ENCODE measurements at regions not wholly inside any gene's neighbourhood (a gene's known extent, or its start where the extent isn't known, plus 50 kb on each side); places are given as distances from the start of the nearest gene placed in this dataset.
"Not testable (repeated sequence)": the region's sequence is repeated elsewhere in the genome, so short reads cannot be mapped to it uniquely, and the experiment has no call there.

DNA sequence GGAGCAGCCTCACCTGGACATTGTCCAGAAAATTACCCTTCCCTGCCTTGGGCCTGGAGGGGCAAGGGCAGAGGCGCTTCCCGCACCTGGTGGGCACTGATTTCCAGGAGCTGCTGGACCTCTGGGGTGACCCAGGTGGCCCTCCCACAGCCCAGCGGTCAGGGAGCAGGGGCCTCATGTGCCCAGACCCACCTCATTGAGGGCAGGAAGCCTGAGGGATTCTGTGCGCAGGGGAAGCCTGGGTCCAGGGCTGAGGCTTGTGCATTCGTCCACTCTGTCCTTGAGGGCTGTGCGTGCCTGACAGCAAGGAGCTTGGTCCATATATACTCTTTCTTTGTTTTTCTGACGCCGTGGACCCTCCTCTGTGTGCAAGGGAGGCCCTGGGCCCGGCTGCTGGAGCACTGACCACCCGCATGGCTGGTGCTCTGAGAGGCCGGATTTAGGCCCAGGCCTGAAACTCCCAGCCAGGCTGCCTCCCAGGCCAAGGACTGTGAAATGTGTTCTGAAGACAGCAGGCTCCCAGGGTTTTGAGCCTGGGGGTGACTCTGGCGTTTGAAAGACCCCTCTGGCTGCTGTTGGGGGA lies 69.0 kb upstream of the LRPAP1 start:
- not testable (repeated sequence) for H3K36me3 ChIP-seq (ENCODE audit: control insufficient read depth, insufficient read depth, low read length); H3K27me3 ChIP-seq (ENCODE audit: control insufficient read depth, insufficient read depth, low read length); H3K4me1 ChIP-seq (ENCODE audit: control insufficient read depth, insufficient read depth, low read length); H3K27ac ChIP-seq (ENCODE audit: low read length); H3K9me3 ChIP-seq (replicated peaks; ENCODE audit: control insufficient read depth, low read depth, low read length); DNase-seq; H3K4me3 ChIP-seq (ENCODE audit: low read length)
- WGBS (ENCODE audit: insufficient coverage) = 70% methylated on average over 11 of the region's 12 CpGs

GRCh38 chr4:3599951-3600350 lies 67.7 kb upstream of the LRPAP1 start:
- Histone ChIP-seq H3K4me3 (ENCODE audit: low read length) (no peak overlapping the region), H3K27ac (ENCODE audit: low read length) (no peak overlapping the region), H3K4me1 (ENCODE audit: control insufficient read depth, insufficient read depth, low read length) (no peaks in the 10 kb centered on the region), H3K27me3 (ENCODE audit: control insufficient read depth, insufficient read depth, low read length) (peaks cover 2% of the 10 kb centered on the region), H3K9me3 (replicated peaks; ENCODE audit: control insufficient read depth, low read depth, low read length) (peaks cover 8% of the 10 kb centered on the region), H3K36me3 (ENCODE audit: control insufficient read depth, insufficient read depth, low read length) (no peaks in the 10 kb centered on the region)
- no peak for DNase-seq
- WGBS (ENCODE audit: insufficient coverage) = 88% methylated on average over 1 of the region's 9 CpGs

DNA sequence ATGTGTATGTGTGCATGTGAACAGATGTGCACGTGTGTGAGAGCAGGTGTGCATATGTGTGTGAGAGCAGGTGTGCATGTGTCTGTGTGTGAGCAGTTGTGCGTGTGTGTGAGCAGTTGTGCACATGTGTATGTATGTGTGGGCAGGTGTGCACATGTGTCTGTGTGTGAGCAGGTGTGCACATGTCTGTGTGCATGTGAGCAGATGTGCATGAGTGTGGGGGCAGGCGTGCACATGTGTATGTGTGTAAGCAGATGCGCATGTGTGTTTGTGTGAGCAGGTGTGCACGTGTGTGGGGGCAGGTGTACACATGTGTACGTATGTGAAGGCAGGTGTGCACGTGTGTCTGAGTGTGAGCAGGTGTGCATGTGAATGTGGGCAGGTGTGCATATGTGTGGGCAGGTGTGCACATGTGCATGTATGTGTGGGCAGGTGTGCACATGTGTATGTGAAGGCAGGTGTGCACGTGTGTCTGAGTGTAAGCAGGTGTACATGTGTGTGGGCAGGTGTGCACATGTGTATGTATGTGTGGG lies 66.5 kb upstream of the LRPAP1 start:
- Histone ChIP-seq H3K4me1 (ENCODE audit: control insufficient read depth, insufficient read depth, low read length) (no peaks in the 10 kb centered on the region), H3K27me3 (ENCODE audit: control insufficient read depth, insufficient read depth, low read length) (peaks cover 2% of the 10 kb centered on the region), H3K27ac (ENCODE audit: low read length) (no peak overlapping the region), H3K9me3 (replicated peaks; ENCODE audit: control insufficient read depth, low read depth, low read length) (peaks cover 8% of the 10 kb centered on the region), H3K36me3 (ENCODE audit: control insufficient read depth, insufficient read depth, low read length) (no peaks in the 10 kb centered on the region), H3K4me3 (ENCODE audit: low read length) (no peak overlapping the region)
- no peak for DNase-seq
- 83% methylated on average over 8 of the region's 8 CpGs for WGBS (ENCODE audit: insufficient coverage)

DNA sequence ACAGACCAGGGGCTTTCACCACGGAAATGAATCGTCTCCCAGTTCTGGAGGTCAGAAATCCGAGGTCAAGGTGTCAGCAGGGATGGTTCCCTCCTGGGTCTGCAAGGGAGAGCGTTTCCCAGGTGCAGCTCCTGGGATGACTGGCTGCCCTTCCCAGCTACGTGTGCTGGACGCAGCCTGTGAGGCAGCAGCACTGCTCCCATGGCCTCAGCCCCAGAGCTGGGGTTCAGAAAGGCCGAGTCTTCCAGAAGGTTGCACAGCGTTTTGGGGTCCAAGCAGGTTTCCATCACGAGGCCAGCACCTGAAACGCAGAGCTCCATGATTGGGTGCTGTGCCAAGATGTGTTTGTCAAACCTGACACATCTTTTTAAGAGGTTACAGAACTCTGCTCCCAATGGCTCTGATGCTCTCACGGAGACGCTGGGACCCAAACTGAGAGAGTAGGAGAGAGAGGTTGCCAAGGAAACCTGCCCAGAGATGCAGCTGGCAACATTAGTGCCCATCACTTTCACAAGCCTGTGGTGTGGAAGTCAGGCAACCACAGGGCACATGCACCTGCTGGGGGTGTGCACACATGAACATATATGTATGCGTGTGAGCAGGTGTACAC lies 65.8 kb upstream of the LRPAP1 start:
- not testable (repeated sequence) for H3K4me1 ChIP-seq (ENCODE audit: control insufficient read depth, insufficient read depth, low read length); DNase-seq; H3K27me3 ChIP-seq (ENCODE audit: control insufficient read depth, insufficient read depth, low read length); H3K9me3 ChIP-seq (replicated peaks; ENCODE audit: control insufficient read depth, low read depth, low read length); H3K36me3 ChIP-seq (ENCODE audit: control insufficient read depth, insufficient read depth, low read length); H3K4me3 ChIP-seq (ENCODE audit: low read length); H3K27ac ChIP-seq (ENCODE audit: low read length)
- WGBS (ENCODE audit: insufficient coverage) = 89% methylated on average over 3 of the region's 13 CpGs

- not testable (repeated sequence) for H3K4me3 ChIP-seq (ENCODE audit: low read length)
- WGBS (ENCODE audit: insufficient coverage) = 77% methylated on average over 16 of the region's 23 CpGs
Observed at GRCh38 chr4:3596957-3597733, 64.9 kb upstream of the LRPAP1 start.

DNA sequence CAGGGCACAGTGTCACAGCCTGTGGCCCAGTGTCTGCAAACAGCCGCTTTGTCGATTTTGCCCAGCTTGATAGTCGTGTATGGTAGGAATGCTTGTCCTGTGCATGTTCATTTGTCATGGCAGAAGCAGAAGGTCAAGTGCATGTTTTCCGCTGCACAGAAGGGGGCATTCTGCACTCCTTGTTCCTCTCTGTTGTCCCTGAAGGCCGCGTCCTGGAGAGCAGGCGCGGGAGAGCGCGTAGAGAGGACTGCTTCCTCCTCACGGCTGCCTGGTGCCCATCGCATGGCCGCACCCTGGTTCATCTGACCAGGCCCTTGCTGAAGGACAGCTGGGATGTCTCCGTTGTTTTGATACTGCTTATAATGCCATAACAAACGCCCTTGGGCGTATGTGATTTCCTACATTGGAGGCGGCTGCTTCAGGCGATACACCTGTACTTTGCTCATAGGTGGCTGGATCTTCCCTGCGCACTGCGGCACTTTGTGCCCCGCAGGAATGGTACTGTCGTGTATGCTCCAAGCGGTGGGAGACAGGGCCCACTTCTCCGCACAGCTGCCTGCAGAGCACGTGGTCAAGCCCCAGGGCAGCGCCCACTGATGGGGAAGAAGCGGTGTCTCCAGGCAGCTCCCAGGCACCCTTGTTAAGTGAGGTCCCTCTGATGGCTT lies 63.5 kb upstream of the LRPAP1 start:
- not testable (repeated sequence) for H3K9me3 ChIP-seq (replicated peaks; ENCODE audit: control insufficient read depth, low read depth, low read length); H3K4me3 ChIP-seq (ENCODE audit: low read length); DNase-seq; H3K27me3 ChIP-seq (ENCODE audit: control insufficient read depth, insufficient read depth, low read length); H3K4me1 ChIP-seq (ENCODE audit: control insufficient read depth, insufficient read depth, low read length); H3K27ac ChIP-seq (ENCODE audit: low read length); H3K36me3 ChIP-seq (ENCODE audit: control insufficient read depth, insufficient read depth, low read length)
- 85% methylated on average over 18 of the region's 27 CpGs for WGBS (ENCODE audit: insufficient coverage)

More at GRCh38 chr4:3596957-3597733, 64.9 kb upstream of the LRPAP1 start:
- not testable (repeated sequence) for H3K4me1 ChIP-seq (ENCODE audit: control insufficient read depth, insufficient read depth, low read length); H3K27ac ChIP-seq (ENCODE audit: low read length); H3K27me3 ChIP-seq (ENCODE audit: control insufficient read depth, insufficient read depth, low read length); DNase-seq; H3K36me3 ChIP-seq (ENCODE audit: control insufficient read depth, insufficient read depth, low read length); H3K9me3 ChIP-seq (replicated peaks; ENCODE audit: control insufficient read depth, low read depth, low read length)

GRCh38 chr4:3594751-3595150 lies 62.5 kb upstream of the LRPAP1 start:
- not testable (repeated sequence) for H3K4me3 ChIP-seq (ENCODE audit: low read length); DNase-seq; H3K27ac ChIP-seq (ENCODE audit: low read length); H3K27me3 ChIP-seq (ENCODE audit: control insufficient read depth, insufficient read depth, low read length); H3K9me3 ChIP-seq (replicated peaks; ENCODE audit: control insufficient read depth, low read depth, low read length); H3K4me1 ChIP-seq (ENCODE audit: control insufficient read depth, insufficient read depth, low read length); H3K36me3 ChIP-seq (ENCODE audit: control insufficient read depth, insufficient read depth, low read length)
- 100% methylated on average over 1 of the region's 9 CpGs for WGBS (ENCODE audit: insufficient coverage)

DNA sequence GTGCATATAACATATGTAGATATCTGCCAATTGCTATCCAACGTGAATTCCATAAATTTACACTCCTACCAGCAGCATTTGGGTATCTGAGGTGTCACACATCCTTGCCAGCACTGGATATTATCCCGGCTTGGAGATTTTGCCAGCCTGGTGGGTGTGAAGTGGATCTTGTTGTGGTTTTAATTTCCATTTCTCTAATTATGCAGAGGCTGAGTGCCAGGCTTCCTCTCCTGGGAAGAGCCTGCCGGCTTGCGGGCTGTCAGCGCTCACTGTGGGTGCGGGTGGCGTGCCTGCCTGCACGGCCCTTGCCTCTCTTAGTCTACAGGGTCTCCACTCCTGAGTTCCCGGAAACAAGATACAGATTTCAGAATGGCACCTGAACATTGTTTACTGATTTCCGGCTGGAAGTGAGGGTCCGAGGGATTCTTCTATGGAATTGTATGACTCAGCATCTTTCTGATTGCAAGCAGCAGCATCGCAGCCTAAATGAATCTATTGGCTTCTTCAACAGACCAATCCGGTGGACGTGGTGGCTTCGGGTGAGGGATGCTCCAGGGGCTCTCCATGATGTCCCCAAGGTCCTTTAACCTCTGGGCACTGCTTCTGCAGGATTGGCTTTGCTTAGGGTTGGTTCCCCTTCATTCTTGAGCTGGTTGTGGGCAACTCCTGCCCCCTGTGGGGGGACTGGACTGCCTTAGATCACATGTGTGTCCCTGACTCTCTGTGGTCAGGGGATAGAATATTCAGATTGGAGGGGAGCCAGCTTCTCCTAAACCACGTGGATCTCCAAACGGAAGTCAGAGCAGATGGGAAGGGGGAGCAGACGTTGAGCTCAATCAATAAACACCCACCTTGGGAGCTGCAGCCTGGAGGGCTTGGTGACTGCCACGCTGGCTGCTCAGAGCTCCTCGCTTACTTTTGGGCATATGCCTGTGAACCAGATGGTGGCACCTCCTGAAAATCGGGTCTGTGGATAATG lies 58.0 kb upstream of the LRPAP1 start:
- not testable (repeated sequence) for H3K4me1 ChIP-seq (ENCODE audit: control insufficient read depth, insufficient read depth, low read length); H3K4me3 ChIP-seq (ENCODE audit: low read length); H3K27ac ChIP-seq (ENCODE audit: low read length); H3K9me3 ChIP-seq (replicated peaks; ENCODE audit: control insufficient read depth, low read depth, low read length); H3K36me3 ChIP-seq (ENCODE audit: control insufficient read depth, insufficient read depth, low read length); DNase-seq; H3K27me3 ChIP-seq (ENCODE audit: control insufficient read depth, insufficient read depth, low read length)
- WGBS (ENCODE audit: insufficient coverage) = 75% methylated on average over 8 of the region's 21 CpGs

GRCh38 chr4:3589379-3589778 lies 57.2 kb upstream of the LRPAP1 start:
- H3K9me3 ChIP-seq (replicated peaks; ENCODE audit: control insufficient read depth, low read depth, low read length); H3K27ac ChIP-seq (ENCODE audit: low read length); H3K4me1 ChIP-seq (ENCODE audit: control insufficient read depth, insufficient read depth, low read length); H3K36me3 ChIP-seq (ENCODE audit: control insufficient read depth, insufficient read depth, low read length); H3K27me3 ChIP-seq (ENCODE audit: control insufficient read depth, insufficient read depth, low read length); H3K4me3 ChIP-seq (ENCODE audit: low read length); DNase-seq: not testable (repeated sequence)
- WGBS (ENCODE audit: insufficient coverage) = no CpG with 5 or more reads among the region's 11 CpGs
